ENCODE measurements at regions not wholly inside any gene's neighbourhood (a gene's known extent, or its start where the extent isn't known, plus 50 kb on each side); places are given as distances from the start of the nearest gene placed in this dataset.

GRCh38 chr4:37095925-37096324 is 148.6 kb upstream of the NWD2 start:
- TF ChIP-seq JUN (IDR thresholded peaks at IDR 0.05; ENCODE audit: borderline replicate concordance, insufficient read depth, insufficient read length, low read depth) (no peak), MAX (IDR thresholded peaks at IDR 0.05; ENCODE audit: insufficient read depth, insufficient read length) (no peak), CTCF (IDR thresholded peaks at IDR 0.05; ENCODE audit: extremely low read depth in 1 of 2, insufficient read depth in 1 of 2, low read depth in 1 of 2, low read length in 2 of 2) (no peak), POLR2A (IDR thresholded peaks at IDR 0.05; ENCODE audit: low read depth, low read length) (no peak), MYC (IDR thresholded peaks at IDR 0.05; ENCODE audit: low read depth, low read length) (no peak), POLR2AphosphoS5 (IDR thresholded peaks at IDR 0.05; ENCODE audit: insufficient read depth, low read depth, low read length) (no peak), EZH2 (IDR thresholded peaks at IDR 0.05; ENCODE audit: borderline replicate concordance, low read depth, low read length, severe bottlenecking) (no peak), GATA2 (IDR thresholded peaks at IDR 0.05; ENCODE audit: insufficient read depth, insufficient read length, low read depth, low read length) (no peak), FOS (IDR thresholded peaks at IDR 0.05; ENCODE audit: borderline replicate concordance, insufficient read depth, low read length) (no peak)
